NT2/D1 (cell line): ENCODE measurements at regions not wholly inside any gene's neighbourhood (a gene's known extent, or its start where the extent isn't known, plus 50 kb on each side); places are given as distances from the start of the nearest gene placed in this dataset.

Experiments
- YY1 ChIP-seq: IDR thresholded peaks from 2 replicates; pipeline ENCODE4 v1.6.1; 2011; ENCODE audit not compliant: insufficient read length, insufficient read depth
- ZNF274 ChIP-seq: IDR thresholded peaks from 2 replicates; pipeline ENCODE4 v1.6.1; 2011; ENCODE audit warnings: mild to moderate bottlenecking, low read depth, low read length

GRCh38 chr2:129737660-129738527, 241.6 kb upstream of the RAB6C start:
- TF ChIP-seq YY1 (no peak), ZNF274 (no peak)
